ENCODE measurements at regions not wholly inside any gene's neighbourhood (a gene's known extent, or its start where the extent isn't known, plus 50 kb on each side); places are given as distances from the start of the nearest gene placed in this dataset.

GRCh38 chr1:213925531-213926182 lies 62.1 kb upstream of the PROX1 start:
- CTCF ChIA-PET, result interaction anchor here (0.9 kb wide), 1 partner anchor 10 kb away, joined by 3 read pairs; no protein-coding TSS in a partner anchor

GRCh38 chr1:213927846-213928245 lies 59.9 kb upstream of the PROX1 start:
- CTCF ChIA-PET, result no interaction called here
- Mint-ChIP-seq H3K4me1 (no peaks in the 10 kb centered on the region), H3K9me3 (no peaks in the 10 kb centered on the region), H3K27me3 (no peaks in the 10 kb centered on the region), H3K36me3 (no peaks in the 10 kb centered on the region), H3K4me3 (no peak overlapping the region), H3K27ac (no peak overlapping the region)
- DNase-seq, result no peak

More at GRCh38 chr1:213925531-213926182, 62.1 kb upstream of the PROX1 start:
- Mint-ChIP-seq H3K9me3 (no peaks in the 10 kb centered on the region), H3K36me3 (no peaks in the 10 kb centered on the region), H3K27ac (no peak overlapping the region), H3K27me3 (no peaks in the 10 kb centered on the region), H3K4me1 (no peaks in the 10 kb centered on the region), H3K4me3 (no peak overlapping the region)
- no peak for DNase-seq

- no peak overlapping the region for H3K27ac Mint-ChIP-seq
These were observed 58.4 kb upstream of the PROX1 start for GRCh38 chr1:213929398-213929797.

GRCh38 chr1:213931836-213932235 lies 55.9 kb upstream of the PROX1 start:
- H3K4me1 Mint-ChIP-seq, result no peaks in the 10 kb centered on the region
- DNase-seq, result no peak
- no peak overlapping the region for H3K27ac Mint-ChIP-seq
- no peak overlapping the region for H3K4me3 Mint-ChIP-seq
- no peaks in the 10 kb centered on the region for H3K9me3 Mint-ChIP-seq
- no peaks in the 10 kb centered on the region for H3K36me3 Mint-ChIP-seq
- H3K27me3 Mint-ChIP-seq, result no peaks in the 10 kb centered on the region
- CTCF ChIA-PET, result no interaction called here

More at GRCh38 chr1:213929398-213929797, 58.4 kb upstream of the PROX1 start:
- Mint-ChIP-seq H3K4me1 (no peaks in the 10 kb centered on the region), H3K27me3 (no peaks in the 10 kb centered on the region), H3K9me3 (no peaks in the 10 kb centered on the region), H3K36me3 (no peaks in the 10 kb centered on the region), H3K4me3 (no peak overlapping the region)
- CTCF ChIA-PET, result no interaction called here
- no peak for DNase-seq

GRCh38 chr1:213933336-213933735 lies 54.4 kb upstream of the PROX1 start:
- DNase-seq, result no peak
- no peak overlapping the region for H3K4me3 Mint-ChIP-seq
- no peaks in the 10 kb centered on the region for H3K4me1 Mint-ChIP-seq
- CTCF ChIA-PET, result no interaction called here
- H3K36me3 Mint-ChIP-seq, result no peaks in the 10 kb centered on the region
- H3K9me3 Mint-ChIP-seq, result no peaks in the 10 kb centered on the region
- no peaks in the 10 kb centered on the region for H3K27me3 Mint-ChIP-seq
- no peak overlapping the region for H3K27ac Mint-ChIP-seq

GRCh38 chr1:213934649-213935048 lies 53.1 kb upstream of the PROX1 start:
- no peaks in the 10 kb centered on the region for H3K36me3 Mint-ChIP-seq
- H3K27me3 Mint-ChIP-seq, result no peaks in the 10 kb centered on the region

DNA sequence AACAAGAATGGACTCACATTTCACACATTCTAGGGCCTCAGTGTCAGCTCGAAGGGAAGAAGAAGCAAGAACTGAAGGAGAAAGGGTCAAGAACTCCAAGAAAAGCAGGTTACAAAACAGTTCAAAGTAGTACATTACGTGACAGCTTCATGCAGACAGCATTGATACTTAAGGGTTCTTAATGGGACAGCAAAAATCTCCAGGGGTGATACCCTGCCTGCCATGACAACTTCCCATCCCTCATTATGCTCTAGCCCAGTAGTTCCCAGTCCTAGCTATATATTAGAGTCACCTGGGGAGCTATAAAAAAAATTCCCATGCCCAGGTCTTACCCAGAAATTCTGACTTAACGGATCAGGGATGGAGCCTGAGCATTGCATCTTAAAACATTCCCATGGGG lies 51.2 kb upstream of the PROX1 start:
- H3K4me1 Mint-ChIP-seq, result no peaks in the 10 kb centered on the region
- no peak overlapping the region for H3K27ac Mint-ChIP-seq
- no peak for DNase-seq
- H3K4me3 Mint-ChIP-seq, result no peak overlapping the region
- no peaks in the 10 kb centered on the region for H3K27me3 Mint-ChIP-seq
- CTCF ChIA-PET, result interaction anchor here (0.6 kb wide), 1 partner anchor 250 kb away, joined by 3 read pairs; no protein-coding TSS in a partner anchor
- no peaks in the 10 kb centered on the region for H3K9me3 Mint-ChIP-seq
- H3K36me3 Mint-ChIP-seq, result no peaks in the 10 kb centered on the region

More at GRCh38 chr1:213934649-213935048, 53.1 kb upstream of the PROX1 start:
- Mint-ChIP-seq H3K4me1 (no peaks in the 10 kb centered on the region), H3K9me3 (no peaks in the 10 kb centered on the region), H3K4me3 (no peak overlapping the region), H3K27ac (no peak overlapping the region)
- DNase-seq, result no peak
- CTCF ChIA-PET, result no interaction called here

Measured in activated naive CD4-positive, alpha-beta T cell treated with anti-CD3 and anti-CD28 coated beads, Interleukin-2, amount 10 ng/mL, durations not matched to agents 7 days and 5 days (primary cell).